Inflammatory macrophage treated with lipopolysaccharide for 4 hours (primary cell): ENCODE measurements at regions not wholly inside any gene's neighbourhood (a gene's known extent, or its start where the extent isn't known, plus 50 kb on each side); places are given as distances from the start of the nearest gene placed in this dataset.

Experiments
- DNase-seq: peaks from one replicate; pipeline ENCODE4 v3.0.0-alpha.2; 2020

DNA sequence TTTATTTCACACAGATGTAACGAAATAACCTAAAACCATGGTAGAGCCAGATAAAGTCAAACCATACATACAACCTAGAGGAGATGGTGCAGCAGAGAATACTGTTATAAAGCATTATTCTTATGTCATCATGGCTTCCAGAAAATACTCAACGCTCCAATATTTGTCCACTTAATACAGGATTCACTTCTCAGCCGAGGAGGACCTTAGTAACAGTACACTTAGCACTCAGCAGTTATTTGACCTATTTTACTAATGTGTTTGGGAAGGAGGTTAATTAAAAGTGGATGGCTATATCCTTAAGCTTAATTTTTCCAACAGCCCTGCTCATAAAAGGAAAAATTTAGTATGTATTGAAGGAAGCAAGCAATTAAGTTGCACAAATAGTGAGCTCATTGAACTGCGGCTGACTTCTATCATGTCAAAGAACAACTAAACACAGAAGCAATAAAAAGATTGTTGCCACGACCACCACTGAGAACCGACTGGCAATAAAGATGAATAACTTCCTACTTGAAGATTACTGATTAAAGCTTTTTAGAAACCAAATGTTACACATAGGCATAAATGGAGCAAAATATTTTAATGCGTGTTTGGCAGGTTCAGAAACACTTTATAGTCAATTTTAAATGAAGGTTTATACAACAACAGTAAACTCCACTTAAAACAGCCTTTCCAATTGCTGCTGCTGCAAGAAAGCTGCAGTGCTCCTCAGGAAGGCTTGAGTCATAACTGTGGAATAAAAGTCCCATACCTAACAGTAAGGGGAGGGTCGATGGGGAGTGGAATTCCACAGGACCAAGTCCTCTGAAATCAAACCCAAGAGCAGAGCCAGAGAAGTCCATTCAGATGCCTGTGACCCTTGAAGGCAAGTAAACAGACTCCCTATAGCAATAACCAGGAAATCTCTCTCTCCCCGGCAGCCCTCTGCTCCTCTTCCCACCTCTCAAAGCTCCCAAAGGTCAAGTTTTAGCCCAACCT, 218.9 kb upstream of the CDKN3 start:
- DNase-seq = no peak

DNA sequence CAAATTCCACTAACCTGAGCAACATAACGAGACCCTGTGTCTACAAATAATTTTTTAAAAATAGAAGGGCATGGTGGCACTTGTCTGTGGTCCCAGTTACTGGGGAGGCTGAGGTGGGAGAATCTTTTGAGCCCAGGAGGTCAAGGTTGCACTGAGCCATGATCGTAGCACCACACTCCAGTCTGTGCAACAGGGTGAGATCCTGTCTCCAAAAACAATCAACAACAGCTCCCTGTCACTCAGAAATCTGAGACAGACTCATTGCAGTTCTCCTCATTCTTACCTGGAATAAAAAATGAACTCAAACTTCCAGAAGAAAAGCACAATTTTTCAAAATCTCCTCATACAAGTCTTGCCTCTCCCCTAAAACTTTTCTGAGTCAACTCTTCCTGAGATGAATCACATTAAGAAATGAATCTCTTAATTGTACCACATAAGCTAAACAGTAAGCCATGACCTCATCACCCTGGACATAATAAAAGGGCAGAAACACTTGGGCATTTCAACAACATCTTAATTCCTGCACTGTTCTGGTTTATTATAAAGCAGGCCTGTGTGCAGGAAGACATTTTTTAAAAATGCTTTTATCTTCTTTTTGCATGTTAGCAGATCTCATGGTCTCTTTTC, 214.3 kb upstream of the CDKN3 start:
- DNase-seq = no peak

DNA sequence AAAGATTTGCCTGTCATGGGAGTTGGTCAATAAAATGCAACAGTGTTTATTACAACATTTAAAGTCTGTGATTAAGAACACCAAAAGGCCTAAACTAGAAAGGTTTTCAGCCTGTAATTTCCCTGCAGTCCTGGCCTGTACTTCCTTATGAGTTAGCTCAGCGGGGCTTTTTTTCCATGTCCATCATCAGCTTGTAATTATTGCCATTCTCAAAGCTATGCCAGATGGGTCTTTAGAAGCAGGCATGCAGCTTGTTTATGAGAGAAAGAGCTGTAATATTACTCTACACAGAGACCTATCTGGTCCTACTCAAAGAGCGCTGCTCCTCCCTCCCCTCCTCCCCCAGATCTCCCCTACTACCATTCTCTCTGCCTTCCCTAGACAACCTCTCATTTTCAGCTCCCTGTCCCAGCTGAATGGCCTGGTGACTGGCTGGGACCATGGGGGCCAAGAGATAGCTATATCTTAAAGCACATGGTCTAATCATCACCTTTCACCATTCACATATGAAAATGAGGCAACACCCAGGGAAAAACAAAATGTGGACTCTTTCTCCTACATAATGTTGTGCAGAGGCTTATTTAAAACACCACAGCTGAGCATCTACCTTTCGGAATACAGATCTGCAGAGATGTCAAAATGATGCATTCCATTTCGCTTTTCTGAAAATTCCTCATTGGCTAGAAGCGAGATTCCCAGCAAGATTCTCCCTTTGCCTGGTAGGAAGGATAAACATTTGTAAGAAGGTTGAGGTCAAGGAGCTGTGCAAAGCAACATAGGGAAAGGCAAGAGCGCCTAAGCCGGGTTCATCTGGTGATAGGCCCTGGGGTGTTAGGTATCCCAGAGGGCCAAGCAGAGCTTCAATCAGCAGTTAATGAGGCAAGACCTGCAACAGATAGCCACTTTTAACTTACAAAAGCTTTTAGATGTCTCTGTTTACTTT, 209.7 kb upstream of the CDKN3 start:
- DNase-seq = no peak

DNA sequence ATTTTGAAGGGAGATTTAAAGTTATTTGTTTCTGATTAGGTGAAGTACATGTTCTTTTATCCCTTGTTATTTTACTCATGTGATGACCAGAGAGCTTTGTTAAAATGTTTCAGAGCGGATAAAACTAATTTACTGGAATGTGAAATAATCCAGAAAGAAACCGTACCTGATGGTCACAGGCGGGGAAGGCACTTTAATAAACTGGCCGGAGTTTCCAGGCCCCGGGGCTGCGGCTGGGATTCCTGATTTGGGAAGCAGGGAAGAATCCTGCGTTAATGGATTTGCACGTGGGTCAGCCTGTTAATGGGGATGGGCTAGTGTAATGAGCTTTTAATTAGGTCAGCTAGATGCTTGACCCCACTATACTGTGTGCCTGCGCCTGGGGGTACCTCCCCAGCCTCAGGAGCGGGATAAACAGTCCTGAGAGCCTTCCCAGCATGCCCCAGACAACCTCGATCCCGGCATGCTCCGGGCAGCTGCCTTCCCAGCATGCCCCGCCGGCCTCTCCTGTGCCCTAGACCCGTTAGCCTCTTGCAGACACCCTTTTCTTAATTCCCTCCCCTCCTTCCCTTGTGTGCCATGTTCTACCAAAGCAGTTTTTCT, 208.6 kb upstream of the CDKN3 start:
- DNase-seq = no peak

DNA sequence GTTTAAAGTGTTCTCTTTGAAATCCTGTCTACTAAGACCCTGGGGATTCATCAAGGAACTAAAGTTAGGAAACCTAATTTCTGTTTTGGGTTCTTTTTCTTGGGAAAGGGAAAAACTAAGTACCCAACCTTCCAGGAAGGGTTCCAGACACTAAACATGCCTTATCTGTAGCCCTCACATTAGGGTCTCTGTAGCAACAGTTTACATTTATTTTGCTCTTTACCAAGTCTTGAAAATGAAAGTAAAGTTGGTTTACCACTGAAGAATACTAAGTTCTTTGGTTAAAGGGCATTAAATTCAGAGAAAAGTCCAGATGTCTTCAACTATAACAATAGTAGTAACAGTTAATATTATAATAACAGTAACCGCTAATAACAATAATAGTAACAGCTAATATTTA, 207.5 kb upstream of the CDKN3 start:
- no peak for DNase-seq

DNA sequence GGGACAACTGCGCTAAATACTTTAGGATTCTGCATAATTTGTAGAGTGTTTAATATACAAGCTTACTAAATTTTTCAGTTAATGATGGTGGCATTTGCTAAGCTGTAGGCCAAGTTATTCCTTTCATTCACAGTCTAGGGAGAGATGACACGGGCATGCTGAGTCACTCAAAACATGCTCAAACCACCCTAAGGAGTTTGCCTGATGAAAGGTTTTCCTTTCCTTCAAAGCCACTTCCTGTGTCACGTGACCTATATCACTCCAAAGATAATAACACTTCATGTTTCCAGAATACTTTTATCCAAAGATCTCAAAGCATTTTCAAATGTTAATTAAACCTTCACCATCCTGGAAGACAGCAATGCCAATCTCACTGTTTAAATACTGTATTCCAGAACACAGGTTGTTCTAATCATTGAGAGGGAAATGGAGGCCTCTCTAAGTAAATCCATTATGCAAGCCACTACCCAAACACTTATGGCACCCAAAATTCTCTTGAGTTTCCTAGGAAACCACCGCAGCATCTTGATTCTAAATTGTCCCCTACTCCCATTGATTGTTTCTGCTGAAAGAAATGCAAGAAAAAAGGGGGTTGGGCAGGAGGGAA, 207.0 kb upstream of the CDKN3 start:
- DNase-seq = no peak

DNA sequence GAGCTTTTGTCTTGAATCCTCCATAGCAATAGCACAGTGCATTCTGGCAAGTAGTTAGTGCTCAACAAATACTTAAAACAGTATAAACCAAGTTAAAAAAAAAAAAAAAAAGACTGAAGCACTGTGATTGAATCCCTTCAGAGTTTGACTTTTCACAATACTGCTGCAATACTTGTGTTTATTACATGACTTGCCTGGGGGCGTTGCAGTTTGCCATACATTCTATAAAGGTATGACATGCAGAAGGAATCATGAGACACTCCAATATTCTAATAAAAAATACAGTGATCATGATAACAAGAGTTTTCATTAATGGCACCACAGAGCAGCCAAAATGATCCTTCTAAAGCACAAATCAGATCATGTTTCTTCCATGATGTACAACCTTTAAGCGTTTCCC, 205.0 kb upstream of the CDKN3 start:
- DNase-seq = no peak

DNA sequence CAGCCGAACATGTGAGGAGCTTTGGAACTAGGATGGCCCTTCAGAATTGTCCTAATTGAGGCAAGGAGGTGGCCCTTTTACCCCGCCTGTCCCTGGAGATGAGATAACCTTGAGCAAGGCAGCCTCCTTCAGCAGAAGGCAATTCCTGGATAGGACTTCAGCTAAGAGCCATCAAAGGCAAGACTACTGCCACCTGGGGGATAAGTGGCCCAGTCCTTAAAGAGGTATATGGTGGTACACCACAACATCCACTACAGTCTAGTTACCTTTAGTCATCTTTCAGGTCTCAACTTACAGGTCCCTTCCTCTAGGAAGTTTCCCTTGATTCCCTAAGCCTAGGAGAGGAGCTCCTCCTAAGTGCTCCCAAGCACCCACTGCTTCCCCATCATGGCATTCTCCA, 204.2 kb upstream of the CDKN3 start:
- DNase-seq = no peak

DNA sequence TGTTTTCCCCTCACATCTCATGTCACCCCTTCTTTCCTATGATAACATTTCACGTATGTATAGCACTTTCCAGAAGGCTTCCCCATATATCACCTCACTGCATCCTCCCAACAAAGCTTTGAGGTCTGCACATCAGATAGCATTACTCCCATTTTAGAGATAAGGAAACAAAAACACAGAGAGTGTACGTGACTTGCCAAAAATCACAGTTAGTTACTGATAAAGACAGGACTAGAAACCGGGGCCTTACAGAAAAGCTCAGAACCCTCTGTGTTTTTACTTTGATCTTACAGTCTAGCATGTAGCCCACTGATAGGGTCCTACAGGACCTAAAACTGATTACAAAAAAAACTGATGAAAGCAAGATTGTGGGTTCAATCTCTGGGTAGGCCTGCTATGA, 202.9 kb upstream of the CDKN3 start:
- DNase-seq = no peak

DNA sequence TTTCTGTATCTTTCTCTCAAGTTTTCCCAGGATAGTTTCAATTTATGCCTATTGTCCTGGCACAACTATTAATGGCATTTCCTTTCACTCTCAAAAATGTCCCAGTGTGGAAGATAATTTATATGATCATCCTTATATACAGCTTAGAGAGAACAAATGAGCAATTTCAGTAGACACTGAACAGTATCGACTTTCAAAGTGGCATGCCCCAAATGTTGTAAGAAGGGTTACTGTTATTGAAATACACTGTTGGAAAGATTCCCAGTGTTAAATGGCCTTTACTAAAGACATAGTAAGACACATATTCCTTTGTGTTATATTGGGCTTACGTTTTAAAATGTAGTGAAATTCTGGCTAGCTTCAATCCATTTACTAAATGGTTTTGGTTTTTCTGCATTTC, 202.3 kb upstream of the CDKN3 start:
- no peak for DNase-seq

DNA sequence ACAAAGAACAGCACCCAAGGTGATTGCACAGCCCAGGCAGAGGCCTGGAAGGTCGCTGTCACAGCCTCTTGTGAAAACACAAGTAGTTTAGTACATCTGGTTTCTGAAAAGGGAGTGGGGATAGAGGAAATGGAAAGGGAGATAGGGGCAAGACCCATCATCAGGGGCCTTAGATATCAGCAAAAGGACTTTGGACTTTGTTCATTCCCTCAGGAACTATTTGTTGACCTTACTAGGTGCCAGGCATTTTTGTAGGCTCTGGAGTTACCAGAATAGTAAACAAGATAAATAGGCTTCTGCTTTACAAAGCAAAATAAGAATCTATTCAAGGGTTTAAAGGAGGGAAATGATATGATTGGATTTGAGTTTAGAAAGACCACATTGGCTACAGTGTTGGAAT, 199.4 kb upstream of the CDKN3 start:
- DNase-seq = no peak

DNA sequence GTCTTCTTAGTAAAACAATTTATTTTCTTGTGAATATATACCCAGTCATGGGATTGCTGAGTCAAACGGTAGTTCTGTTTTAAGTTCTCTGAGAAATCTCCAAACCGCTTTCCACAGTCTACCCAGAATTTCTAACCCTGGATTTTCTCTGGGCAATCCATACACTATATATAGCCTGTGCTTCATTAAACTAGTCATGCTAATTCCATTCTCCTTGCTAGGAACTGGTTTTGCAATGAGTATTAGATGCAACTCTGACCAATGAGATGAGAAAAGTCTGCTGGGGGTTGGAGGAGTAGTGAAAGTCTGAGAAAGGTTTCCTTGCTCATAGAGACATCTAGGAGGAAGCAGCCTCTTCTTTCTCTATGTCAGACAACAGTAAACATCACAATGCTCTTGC, 196.1 kb upstream of the CDKN3 start:
- DNase-seq = no peak

DNA sequence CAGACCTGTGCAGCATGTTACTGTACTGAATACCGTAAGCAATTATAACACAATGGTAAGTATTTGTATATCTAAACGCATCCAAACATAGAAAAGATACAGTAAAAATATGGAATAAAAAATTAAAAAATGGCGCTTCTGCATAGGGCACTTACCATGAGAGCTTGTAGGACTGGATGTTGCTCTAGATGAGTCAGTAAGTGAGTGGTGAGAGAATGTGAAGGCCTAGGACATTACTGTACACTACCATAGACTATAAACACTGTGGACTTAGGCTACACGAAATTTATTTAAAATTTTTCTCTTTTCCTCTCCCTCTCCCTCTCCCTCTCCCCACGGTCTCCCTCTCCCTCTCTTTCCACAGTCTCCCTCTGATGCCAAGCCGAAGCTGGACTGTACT, 194.5 kb upstream of the CDKN3 start:
- DNase-seq = no peak

DNA sequence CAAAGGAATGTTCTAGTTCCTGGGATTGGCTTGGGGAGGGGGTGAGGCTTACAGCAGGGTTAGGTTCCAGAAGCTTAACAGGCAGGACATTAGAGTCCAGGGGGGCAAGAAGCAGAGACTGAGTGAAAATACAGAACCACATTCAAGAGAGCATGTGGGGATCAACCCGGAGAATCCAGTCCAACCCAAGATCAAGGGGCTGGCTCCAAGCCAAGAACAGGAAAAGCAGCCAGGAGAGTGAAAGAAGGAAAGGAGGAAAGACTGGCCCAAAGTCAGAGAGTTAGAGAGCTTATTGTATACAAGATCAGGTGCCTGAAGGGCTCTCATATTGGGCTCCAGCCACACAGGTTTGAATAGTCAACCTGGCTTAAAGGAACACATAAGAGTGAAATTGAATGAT, 190.3 kb upstream of the CDKN3 start:
- DNase-seq = no peak

DNA sequence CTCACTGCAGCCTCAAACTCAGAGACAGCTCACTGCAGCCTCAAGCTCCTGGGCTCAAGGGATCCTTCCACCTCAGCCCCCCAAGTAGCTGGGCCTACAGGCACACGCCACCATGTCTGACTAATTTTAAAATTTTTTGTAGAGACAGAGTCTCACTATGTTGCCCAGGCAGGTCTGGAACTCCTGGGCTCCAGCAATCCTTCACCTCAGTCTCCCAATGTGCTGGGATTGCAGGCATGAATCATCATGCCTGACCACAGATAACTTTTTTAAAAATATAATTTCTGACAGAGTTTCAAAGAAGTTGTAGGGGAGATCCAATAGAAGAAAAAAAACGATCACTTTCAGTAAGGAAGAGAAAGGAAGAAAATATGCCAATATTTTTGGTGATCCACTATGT, 189.7 kb upstream of the CDKN3 start:
- no peak for DNase-seq

DNA sequence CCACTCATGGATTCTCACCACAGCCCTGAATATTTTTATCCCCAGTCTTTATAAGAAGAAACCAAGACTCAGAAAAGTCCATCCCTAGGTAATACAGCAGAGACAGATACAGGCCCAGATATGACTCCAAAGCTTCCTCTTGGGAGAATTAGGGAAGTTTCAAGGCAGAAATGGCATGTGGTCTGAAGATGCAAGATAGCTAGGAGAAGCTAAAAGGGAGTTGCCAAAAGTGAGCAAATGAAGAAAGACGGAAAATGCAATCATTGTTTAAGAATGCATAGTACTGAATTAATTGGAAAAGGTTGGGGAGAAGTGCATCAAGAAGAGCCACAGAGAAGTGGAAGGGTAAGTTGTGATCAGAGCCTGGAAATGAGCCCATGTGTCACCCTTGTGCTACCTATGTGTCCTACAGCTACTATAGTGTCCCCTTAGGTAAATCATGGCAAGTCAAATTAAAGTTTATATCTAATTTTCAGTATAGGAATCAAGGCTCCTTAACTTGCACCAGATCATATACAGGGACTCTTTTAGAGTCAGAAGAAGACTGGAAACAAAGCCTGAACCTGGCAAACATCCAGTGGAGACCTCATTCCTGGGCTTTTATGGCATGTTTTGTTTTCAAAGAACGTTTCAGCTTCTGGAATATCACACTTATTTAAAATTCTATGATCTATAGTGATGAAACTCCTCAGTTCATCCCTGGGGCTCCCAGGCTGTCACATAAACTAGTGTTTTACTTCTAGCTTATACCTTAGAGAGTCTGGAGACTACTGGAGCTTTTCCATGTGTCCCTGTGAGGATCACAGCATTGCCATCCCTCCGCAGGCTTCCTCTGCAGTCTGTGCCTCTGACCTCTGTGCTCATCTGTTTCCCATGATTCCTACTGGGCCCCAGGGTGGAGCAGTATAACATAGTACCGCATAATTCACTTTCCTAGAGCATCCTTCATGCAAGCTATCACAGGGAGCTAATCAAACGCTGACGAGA, 189.0 kb upstream of the CDKN3 start:
- no peak for DNase-seq

DNA sequence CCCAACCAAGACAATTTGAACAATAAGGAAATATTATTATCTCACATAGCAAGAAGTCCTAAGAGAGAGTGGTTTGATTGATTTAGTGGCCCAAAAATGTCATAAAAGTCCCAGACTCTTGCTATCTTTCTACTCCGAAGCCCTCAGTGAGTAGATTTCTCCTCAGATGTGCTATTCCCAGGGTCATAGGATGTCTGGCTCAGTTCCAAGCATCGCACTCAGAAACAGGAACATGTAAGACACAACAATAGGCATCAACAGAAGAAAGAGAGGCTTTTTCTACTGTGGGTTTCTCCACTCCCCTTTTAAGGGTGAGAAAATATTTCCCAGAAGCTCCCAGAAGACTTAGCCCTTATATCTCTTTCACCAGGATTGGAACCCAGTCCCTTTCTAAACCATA, 188.1 kb upstream of the CDKN3 start:
- DNase-seq = no peak

DNA sequence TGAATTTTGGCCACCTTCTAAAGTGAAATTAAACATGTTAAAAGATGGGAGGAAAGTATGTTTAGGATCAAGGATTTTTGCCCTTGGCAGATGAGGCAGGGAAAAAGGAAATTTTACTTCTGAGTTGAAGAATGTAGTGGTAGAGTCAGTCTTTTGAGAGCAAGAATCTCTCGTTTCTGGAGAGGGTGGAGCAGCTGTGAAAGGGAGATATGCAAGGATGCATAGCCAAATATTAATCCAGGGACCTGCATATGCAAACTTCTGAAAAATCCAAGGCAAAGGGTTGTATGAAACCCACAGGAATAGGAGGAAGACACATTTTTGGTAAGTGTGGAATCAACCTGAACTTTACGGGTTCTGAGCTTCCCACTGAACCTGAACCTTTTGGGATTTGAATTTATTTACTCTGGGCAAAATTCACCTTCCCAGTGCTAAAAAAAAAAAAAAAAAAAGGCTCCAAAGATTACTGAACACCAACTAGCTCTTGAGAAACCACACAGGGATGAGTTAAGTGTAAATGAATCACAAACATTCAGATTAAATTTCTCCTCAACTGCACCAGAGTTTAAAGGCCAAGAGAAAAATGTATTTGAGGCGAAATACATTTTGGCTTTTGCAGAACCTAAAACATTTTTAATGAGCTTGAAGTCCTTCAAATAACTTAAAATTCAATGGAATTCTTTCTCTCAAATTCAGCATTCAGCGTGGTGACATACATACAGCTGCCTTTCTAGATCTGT, 187.1 kb upstream of the CDKN3 start:
- no peak for DNase-seq

DNA sequence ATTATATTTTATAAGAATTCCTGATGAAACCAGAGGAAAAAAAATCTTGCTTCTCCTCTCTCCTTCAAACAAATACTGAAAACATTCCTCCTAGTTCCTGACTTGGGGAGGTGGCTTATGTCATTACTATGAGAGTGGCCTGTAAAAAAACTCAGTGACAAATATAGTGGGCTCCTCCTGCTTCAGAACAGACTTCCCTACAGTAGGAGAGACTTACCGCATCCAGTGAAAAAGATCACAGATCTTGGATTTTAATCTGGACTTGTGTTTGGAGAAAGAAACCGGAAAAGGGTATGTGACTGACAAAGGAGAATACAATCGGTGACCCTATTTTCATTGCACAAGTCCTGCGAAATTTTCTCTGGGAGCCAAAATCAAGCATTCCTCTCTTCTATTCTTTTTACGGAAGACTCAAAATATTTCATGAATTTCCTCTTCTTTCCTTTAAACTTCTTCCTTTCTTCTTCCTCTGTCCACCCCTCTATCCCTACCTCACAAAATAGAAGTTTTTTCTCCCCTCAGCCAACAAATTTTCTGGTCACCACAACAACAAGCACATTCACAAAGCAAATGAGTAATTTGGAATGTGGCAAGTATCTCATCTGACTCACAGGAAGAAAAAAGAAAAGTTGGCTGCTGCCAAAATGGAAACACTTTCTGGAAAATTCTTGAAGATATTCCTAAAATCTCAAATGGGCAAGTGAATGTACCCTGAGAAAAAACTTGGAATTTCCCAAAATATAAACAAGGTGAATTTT, 185.1 kb upstream of the CDKN3 start:
- no peak for DNase-seq

DNA sequence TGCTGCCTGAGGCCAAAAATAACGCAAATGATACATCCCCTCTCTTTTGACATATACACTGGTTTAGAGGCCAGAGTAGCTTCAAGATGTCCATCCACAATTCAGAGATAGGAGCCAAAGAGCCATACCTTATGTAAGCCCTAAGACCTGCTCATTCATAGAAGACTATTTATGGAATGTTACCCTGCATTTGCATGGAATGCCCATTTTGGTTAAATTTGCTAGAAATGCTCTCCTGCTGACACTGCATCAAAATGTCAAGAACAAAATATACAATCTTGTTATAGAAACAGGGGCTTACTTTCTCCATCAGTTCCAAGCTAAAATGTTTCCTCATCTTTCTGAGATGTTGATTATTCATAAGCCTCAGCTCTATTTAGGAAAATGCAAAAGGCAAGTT, 183.3 kb upstream of the CDKN3 start:
- DNase-seq = no peak
